Kidney capillary endothelial cell (primary cell): ENCODE measurements at regions not wholly inside any gene's neighbourhood (a gene's known extent, or its start where the extent isn't known, plus 50 kb on each side); places are given as distances from the start of the nearest gene placed in this dataset.

Experiments
- DNase-seq: peaks from one replicate; pipeline ENCODE4 v3.0.0-alpha.2; 2018; ENCODE audit warnings: low spot score

DNA sequence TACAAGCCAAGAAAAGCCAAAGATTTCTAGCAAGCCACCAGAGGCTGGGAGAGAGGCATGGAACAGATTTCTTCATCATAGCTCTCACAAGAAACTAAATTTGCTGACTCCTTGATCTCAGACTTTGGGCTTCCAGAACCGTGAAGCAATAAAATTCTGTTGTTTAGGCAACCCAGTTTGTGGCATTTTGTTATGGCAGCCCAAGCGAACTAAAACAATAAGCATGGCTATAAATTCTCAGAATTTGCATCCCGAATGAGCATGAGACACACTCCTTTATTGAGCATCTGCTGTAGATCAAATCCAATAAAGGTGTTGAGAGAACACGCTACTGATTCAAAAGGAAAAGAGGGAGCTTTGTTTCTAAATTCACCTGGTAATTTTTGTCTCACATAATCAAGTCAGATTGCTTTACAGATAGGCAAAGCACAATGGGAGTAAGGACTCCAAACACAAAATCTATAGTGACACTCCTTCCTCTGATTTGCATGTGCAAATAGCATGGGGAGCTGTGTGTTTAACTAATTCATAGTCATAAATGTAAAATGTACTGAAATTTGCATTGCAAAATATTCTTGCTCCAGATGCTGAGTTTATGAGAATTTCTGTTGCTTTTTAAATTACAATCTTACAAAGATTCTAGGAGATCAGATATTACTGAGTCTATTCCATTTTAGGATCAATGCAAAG is 308.7 kb downstream of the MED10 start:
- DNase-seq, result no peak

DNA sequence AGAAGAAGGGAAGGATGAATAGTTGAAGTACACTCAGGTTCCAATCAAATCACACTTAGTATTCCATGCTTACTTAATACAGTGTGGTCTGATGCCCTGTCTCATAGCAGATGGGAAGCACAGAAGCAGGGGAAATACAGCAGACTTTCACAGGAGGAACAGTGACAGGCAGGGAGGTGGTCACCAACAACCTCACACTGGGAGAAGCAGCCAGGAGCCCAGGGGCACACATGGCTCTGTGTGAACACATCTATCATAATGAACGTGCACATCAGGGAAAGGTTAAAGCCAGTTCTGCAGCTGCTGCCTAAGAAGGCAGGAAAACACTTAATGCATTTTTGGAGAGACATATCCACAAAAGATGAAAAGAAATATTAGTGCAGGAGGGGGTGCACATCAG is 312.3 kb downstream of the MED10 start:
- DNase-seq, result no peak

- DNase-seq, result no peak
Observed at GRCh38 chr5:6059137-6059800, 319.1 kb downstream of the MED10 start.

DNA sequence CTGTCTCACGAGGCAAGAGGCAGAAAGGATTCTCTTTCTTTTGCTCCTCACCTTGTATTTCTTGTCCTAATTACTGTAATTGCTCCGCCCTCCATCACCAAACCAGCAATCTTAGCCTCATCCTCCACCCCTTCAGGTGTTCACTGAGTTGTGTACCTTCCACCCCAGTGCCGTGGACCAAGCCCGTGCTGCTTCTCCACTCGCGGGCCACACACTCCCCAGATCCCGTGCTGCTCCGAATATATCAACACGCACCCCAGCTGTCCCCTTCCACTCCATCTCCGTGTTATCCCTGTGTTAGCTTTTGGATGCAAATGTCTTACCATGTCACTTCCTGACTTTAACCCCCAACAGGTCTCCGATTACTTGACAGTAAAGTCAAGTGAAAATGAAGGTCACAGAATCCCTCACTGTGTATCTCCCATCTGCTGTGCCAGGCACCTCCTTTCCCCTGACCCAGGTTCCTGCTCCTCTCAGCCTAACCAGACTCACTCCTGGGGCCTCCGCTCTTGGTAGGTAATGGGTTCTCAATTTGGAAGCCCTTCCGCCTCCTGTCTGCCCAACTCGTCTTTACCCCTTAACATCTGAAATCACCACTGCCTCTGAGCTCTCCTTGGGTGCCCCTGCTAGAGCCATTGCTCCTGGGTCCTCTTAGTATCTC is 320.2 kb downstream of the MED10 start:
- DNase-seq, result no peak

DNA sequence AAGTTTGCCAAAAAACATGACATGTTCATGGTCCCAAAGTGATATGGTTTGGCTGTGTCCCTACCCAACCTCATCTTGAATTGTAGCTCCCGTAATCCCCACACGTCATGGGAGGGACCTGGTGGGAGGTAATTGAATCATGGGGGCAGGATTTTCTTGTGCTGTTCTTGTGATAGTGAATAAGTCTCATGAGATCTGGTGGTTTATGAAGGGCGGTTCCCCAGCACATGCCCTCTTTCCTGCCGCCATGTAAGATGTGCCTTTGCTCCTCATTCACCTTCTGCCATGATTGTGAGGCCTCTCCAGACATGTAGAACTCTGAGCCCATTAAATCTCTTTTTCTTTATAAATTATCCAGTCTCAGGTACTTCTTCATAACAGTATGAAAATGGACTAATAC is 322.1 kb downstream of the MED10 start:
- no peak for DNase-seq

GRCh38 chr5:6049662-6050061 is 328.7 kb downstream of the MED10 start:
- DNase-seq, result no peak

GRCh38 chr5:6048746-6049145 is 329.6 kb downstream of the MED10 start:
- DNase-seq, result no peak

- DNase-seq, result no peak
Observed at GRCh38 chr5:6046296-6046967, 331.9 kb downstream of the MED10 start.

DNA sequence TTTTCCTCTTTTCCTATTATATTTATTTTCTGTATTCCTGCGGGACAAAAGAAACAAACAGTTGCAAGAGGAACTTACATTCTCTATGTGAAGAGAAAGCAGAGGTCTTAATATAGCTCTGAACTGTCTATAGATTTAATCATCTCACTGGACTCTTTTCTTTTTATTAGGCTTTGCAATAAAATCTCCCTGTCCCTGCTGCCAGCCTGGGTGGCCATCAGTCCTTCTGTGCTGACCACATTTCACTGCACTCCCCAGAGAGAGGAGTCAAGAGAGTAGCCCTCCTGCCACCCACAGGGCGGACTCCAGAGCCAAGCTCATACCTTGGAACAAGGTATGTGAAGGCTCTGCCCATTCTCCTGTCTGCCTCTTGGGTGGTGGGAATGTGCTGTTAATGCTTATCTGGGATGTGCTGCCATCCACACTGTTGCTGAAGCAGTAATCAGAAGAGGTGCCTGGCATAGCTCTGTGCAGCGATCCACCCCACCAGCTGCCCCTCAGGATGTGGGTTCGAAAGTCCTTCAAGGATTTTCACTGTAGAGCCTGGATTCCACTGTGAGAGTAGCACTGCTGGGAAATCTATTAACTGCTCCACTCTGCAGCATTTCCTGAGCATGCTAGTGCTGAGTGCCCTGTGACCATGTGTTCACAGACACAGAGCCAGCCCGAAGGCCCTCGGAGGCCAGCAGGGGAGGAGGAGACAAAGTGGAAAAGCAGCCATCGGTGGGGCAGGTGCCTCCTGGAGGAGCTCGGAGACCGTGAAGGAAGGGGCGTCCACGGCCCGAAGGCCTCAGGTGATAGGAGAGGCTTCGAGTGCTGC is 334.6 kb downstream of the MED10 start:
- DNase-seq, result no peak

GRCh38 chr5:6041977-6042550 is 336.3 kb downstream of the MED10 start:
- DNase-seq, result no peak

DNA sequence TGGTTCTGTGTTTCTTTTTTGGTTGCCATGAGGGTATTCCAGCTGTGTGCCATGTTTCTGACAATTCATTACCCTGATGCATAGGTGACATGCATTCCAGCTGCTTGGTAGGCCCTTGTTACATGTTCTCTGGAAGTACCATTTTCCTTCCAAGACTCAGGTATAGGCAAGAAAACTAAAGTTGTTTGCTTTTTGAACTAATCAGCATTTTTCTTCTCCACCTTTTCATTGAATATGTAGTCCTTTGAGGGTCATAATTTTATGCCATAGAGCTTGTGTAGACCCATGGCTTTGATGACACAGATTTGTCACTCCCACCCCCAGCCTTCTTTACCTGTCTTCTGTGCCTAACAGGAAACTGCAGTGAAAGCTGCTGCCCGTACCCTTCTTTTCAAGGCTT is 339.2 kb downstream of the MED10 start:
- no peak for DNase-seq

GRCh38 chr5:6036006-6036405 is 342.3 kb downstream of the MED10 start:
- no peak for DNase-seq

GRCh38 chr5:6029811-6030271 is 348.5 kb downstream of the MED10 start:
- DNase-seq, result no peak

DNA sequence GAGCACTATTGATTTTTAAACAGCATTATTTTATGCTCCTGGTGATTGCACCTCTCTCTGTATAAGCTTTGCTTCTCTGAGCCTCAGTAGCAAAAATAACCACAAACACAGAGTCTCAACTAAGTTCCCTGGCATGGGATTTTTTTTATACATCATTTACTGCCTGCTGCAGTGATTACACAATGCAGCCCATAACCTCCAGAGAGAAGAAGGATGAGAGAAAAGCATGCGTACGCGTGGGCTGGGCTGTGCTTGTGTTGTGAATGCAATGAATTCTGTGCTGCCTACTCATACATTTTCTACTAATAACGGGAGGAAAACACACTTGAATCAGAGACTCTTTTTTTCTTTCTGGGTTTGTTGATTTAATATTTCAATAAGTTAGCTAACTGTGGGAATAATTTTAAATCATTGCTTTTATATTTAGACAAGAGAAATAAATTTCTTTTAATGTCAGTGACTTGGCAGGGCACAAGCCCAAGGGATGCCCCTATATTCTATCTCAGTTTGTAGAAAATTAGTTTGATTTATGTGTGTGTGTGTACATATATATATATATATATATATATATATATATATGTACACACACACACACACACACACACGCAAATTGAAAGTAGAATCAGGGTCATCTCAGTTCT is 351.5 kb downstream of the MED10 start:
- no peak for DNase-seq

- DNase-seq, result no peak
Observed at GRCh38 chr5:6019612-6020011, 358.7 kb downstream of the MED10 start.

DNA sequence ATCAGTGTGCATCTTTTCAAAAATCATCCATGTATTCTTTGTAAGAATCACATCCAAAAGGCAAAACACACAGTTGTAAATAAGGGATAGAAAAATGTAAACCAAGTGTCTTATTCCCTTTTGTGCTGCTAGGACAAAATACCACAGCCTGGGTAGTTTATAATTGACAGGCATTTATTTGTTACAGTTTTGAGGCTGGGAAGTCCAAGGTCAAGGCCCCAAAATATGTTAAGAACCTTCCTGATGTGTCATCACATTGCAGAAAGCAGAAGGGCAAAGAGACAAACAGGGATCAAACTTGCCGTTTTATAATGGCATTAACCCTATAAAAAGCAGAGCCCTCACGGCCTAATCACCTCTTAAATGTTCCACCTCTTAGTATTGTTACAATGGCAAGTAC is 364.8 kb downstream of the MED10 start:
- no peak for DNase-seq

GRCh38 chr5:6011199-6011598 is 367.1 kb downstream of the MED10 start:
- no peak for DNase-seq

DNA sequence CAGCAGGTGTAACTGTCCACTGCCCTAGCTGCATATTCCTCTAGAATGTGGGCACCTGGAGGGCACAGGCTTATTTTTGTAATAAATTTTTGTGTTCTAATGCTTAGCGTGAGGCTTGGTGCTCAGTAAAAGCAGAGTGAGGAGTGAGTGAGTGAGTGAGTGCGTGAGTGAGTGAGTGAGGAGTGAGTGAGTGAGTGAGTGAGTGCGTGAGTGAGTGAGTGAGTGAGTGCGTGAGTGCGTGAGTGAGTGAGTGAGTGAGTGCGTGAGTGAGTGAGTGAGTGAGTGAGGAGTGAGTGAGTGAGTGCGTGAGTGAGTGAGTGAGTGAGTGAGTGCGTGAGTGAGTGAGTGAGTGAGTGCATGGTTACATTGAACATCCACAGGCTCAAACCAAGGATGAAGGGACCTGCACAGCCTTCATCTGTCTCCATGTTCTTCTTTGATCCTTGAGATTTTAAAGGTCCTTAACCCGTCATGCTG is 371.5 kb downstream of the MED10 start:
- no peak for DNase-seq

- DNase-seq, result no peak
Observed at GRCh38 chr5:6003040-6003825, 375.1 kb downstream of the MED10 start.

DNA sequence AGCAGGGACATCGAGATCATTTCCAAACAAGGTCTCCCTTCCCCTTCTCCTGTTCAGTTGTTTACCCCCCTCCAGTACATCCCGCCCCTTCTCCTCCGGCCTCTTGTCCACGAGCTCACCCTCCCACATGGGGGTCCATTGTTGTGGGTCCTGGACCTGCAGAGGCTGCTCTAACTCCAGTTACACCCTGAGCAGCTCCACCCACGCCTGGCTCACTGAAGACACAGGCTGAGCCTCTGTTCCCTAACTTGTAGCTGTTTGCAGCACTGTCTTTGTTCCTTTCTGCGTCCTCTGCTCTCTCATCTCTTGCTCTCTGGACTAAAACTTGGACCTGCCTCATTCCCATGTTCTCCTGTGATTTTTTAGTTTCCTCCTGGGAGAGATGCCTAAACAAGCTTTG is 377.5 kb downstream of the MED10 start:
- no peak for DNase-seq
